HG03135 (cell line): ENCODE measurements at regions not wholly inside any gene's neighbourhood (a gene's known extent, or its start where the extent isn't known, plus 50 kb on each side); places are given as distances from the start of the nearest gene placed in this dataset.
"Not testable (repeated sequence)": the region's sequence is repeated elsewhere in the genome, so short reads cannot be mapped to it uniquely, and the experiment has no call there.

Experiments
- ATAC-seq: cut with Tn5 transposase; IDR thresholded peaks from one replicate; pipeline ENCODE4 v1.9.1; 2021; ENCODE audit warnings: mild to moderate bottlenecking, moderate library complexity; ENCODE audit not compliant: unreplicated experiment

DNA sequence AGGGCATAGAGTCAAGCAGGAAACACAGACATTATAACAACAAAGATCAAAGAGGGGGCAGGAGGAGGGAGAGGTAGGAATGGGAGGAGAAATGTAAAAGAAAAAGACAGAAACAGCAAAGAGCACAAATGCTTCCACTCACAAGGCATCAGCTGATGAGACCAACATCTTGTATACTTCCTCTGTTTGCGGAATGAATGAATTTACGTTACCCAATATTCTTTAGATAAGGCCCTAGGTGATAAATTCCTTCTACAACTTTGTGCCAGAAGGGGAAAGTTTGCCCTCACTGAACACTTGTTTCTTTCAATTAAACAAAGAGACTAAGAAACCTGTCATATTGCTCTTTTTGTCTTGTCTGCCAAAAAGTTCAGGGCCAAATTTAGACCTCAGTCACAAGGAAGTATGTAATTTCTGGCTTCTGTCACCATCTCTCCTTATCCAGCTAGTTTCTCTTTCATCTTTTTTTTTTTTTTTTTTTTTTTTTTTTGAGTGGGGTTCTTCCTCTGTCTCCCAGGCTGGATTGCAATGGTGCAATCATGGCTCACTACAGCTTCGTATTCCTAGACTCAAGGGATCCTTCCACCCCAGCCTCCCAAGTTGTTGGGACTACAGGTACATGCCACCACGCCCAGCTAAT is 116.4 kb upstream of the NANOS1 start:
- no peak for ATAC-seq

- no peak for ATAC-seq
Measured at GRCh38 chr10:118913825-118914224, 115.7 kb upstream of the NANOS1 start.

DNA sequence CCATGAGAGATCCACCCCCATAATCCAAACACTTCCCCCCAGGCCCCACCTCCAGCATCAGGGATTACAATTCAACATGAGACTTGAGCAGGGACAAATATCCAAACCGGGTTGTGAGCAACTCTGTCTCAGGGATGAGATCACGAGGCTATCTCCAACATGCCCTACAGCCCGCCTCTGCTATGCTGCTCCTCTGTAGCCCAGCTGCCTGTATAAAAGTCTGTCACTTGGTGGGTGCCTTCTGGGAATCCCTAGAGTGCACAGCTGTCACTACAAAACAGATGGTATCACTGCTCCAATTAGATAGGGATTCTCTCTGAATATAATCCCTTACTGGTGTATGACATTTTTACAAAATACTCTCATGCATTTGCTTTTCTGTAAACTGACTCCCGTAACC is 114.9 kb upstream of the NANOS1 start:
- no peak for ATAC-seq

DNA sequence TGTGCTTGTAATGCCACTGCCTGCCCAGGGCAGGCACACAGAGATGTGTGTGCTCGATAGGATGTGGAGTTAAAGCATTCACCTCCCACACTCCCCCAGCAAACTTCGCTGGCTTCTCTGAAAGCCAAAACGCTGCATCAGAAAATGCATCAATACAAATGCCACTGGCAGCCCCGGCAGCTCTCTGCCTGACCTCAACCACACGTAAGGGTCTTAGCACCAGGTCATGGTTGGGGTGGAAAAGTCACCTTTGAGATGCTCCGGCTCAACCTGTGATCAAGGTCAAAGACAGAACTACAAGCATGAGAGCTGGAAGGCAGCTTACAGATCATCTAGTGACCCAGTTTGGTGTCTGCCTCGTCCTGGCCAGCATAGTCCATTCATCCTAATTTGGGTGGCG is 114.4 kb upstream of the NANOS1 start:
- ATAC-seq: no peak

- no peak for ATAC-seq
Measured at GRCh38 chr10:118916777-118917176, 112.7 kb upstream of the NANOS1 start.

- no peak for ATAC-seq
Measured at GRCh38 chr10:118917701-118918100, 111.8 kb upstream of the NANOS1 start.

GRCh38 chr10:118918116-118918515 is 111.4 kb upstream of the NANOS1 start:
- no peak for ATAC-seq

DNA sequence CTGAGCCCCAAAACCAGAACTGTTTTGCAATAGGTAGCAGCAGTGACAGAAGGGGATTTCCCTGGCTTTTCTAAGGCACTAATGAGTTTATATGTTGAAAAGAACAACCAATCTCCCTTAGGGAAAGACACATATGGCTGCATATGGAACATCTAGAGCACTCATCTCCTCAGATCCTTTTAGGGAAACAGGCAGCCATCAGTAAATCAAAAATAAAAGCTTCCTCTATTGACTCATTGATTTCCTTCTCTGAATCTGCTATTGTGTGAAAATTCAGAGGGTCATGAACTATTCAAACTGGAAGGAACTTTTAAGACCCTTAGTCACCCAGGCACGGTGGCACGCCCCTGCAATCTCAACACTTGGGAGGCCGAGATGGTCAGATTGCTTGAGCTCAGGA is 110.9 kb upstream of the NANOS1 start:
- ATAC-seq: no peak

DNA sequence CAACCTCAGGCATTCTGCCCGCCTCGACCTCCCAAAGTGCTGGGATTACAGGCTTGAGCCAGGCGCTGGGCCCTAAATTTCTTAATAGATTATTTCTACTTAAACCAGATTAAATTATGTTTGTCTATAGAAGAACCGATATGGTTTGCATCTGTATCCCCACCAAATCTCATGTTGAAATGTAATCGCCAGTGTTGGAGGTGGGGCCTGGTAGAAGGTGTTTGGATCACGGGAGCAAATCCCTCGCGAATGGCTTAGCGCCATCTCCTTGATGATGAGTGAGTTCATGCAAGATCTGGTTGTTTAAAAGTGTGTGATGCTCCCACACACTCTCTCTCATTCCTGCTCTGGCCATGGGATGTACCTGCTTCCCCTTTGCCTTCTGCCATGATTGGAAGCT is 109.3 kb upstream of the NANOS1 start:
- no peak for ATAC-seq

DNA sequence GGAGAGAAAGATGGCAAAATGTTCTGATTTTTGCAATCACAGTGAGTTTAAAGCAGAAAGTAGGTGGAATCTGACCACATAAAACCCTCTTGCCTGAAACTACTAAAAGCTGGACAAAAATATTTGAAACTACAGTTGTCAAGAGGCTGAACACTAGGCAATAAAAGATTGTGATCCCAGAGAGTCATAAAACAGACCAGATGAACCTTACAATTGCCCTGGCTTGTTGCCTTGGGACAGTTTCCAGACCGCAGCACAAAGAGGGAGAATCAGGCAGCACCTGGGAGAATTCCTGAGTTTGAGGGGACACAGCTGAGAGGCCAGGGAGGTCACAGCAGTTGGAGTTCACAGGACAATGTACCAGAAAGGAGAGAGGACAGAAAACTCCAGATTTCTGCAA is 107.3 kb upstream of the NANOS1 start:
- ATAC-seq: no peak

- no peak for ATAC-seq
Measured at GRCh38 chr10:118922972-118923371, 106.5 kb upstream of the NANOS1 start.

- no peak for ATAC-seq
Measured at GRCh38 chr10:118924493-118924892, 105.0 kb upstream of the NANOS1 start.

GRCh38 chr10:118925404-118926071 is 104.0 kb upstream of the NANOS1 start:
- no peak for ATAC-seq

DNA sequence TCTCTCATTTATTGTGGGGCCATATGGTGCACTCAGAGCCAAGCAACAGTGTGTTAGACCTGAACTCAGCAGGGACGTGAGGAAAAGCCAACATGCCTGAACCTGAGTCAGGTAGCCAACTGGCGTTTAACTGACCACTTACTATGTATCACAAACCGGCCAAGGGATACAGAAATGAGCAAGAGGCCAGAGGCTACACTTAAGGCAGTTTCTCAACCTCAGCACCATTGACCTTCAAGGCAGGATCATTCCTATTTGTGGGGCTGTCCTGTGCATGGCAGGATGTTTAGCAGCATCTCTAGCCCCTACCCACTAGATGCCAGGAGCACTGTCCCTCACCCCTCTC is 103.5 kb upstream of the NANOS1 start:
- no peak for ATAC-seq

GRCh38 chr10:118926441-118926840 is 103.1 kb upstream of the NANOS1 start:
- no peak for ATAC-seq

DNA sequence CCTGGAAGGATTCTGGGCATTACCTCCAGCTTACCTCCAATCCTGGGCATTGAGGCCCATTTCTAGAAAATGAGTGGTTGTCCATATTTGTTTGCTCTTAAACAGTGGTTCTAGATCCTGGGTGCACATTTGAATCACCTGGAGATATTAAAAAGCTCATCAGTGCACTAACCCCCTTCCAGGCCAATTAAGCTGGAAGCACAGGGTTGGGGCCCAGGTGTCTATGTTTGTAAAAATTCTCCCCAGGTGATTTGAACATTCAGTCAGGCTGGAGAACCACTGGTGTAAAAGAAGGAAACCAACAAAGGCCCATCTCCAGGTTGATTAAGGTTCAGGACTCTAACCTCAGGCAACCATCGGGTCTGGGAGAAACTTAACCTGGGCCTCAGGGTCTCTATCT is 102.6 kb upstream of the NANOS1 start:
- no peak for ATAC-seq

DNA sequence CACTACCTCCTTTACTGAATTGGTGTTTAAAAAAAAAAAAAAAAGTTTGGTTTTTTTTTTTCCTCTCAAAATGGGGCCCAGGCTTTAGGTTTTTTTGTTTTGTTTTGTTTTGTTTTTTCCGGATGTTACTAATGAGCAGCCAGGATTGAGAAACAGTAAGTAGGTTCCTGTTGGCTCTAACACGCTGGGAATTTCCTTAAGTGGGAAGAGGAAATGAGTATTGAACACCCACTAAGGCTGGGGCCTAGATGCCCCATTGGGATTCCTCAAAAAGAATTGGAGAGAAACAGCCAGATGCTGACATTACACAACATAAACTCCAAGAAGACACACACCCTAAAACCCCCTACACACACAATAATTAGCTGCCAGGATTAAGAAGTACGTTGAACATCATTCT is 102.2 kb upstream of the NANOS1 start:
- no peak for ATAC-seq

- no peak for ATAC-seq
Measured at GRCh38 chr10:118930614-118931013, 98.9 kb upstream of the NANOS1 start.

- no peak for ATAC-seq
Measured at GRCh38 chr10:118931436-118931835, 98.1 kb upstream of the NANOS1 start.

DNA sequence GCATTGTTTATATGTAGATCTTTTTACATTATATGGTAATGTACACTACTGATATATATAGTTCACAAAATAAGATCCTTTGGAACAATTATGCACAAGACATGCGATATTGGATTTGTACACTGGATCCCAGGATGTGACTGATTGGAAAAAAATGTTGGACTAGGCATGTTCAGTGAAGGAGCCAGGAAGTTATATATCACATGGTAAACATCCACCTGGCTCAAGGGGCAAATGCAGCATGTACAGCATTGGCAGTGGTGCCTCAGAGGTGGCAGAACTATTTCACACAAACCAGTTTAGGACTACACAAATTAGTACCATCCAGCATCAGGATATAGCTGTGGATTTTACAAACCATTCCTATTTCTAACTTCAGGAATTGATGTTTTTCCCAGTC is 97.4 kb upstream of the NANOS1 start:
- ATAC-seq: not testable (repeated sequence)

DNA sequence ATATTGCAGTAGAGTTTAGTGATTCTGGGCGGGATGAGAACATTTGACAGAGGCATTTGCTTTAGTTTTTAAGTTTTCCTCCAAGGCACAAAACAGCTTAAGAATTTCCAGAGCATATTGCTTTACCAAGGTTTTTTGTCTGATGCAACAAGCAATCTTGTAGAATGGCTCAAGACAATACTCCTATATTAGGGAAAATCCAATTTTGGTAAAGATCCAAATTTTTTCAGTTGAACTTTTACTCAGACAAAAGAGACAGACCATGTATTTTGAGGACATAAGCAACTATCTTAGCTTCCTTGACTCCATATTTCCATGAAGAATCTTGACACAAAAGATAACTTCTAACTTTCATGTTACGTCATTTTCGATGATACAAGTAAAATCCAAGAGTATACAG is 92.3 kb upstream of the NANOS1 start:
- ATAC-seq: no peak

- ATAC-seq: no peak
Measured at GRCh38 chr10:118939211-118940007, 90.1 kb upstream of the NANOS1 start.
